Superior temporal gyrus (tissue), 1 donor: ENCODE measurements at regions not wholly inside any gene's neighbourhood (a gene's known extent, or its start where the extent isn't known, plus 50 kb on each side); places are given as distances from the start of the nearest gene placed in this dataset.
"Not testable (repeated sequence)": the region's sequence is repeated elsewhere in the genome, so short reads cannot be mapped to it uniquely, and the experiment has no call there.

Experiments
- DNase-seq: peaks from one replicate; pipeline ENCODE4 v3.0.0-alpha.2; 2016; ENCODE audit errors: extremely low spot score

GRCh38 chr21:10405331-10405730, 116.1 kb upstream of the TPTE start:
- DNase-seq = not testable (repeated sequence)

GRCh38 chr21:10409786-10410185, 111.6 kb upstream of the TPTE start:
- not testable (repeated sequence) for DNase-seq

GRCh38 chr21:10410354-10410929, 110.9 kb upstream of the TPTE start:
- not testable (repeated sequence) for DNase-seq

GRCh38 chr21:10411776-10412526, 109.4 kb upstream of the TPTE start:
- DNase-seq = not testable (repeated sequence)

GRCh38 chr21:10412928-10413246, 108.5 kb upstream of the TPTE start:
- DNase-seq = not testable (repeated sequence)

- DNase-seq = not testable (repeated sequence)
These were observed 107.9 kb upstream of the TPTE start for GRCh38 chr21:10413247-10414120.

GRCh38 chr21:10414121-10414924, 107.1 kb upstream of the TPTE start:
- not testable (repeated sequence) for DNase-seq

GRCh38 chr21:10414925-10415254, 106.5 kb upstream of the TPTE start:
- DNase-seq = not testable (repeated sequence)

GRCh38 chr21:10415456-10415855, 105.9 kb upstream of the TPTE start:
- not testable (repeated sequence) for DNase-seq

- not testable (repeated sequence) for DNase-seq
These were observed 105.5 kb upstream of the TPTE start for GRCh38 chr21:10415859-10416258.

GRCh38 chr21:10416691-10417447, 104.5 kb upstream of the TPTE start:
- DNase-seq = not testable (repeated sequence)

GRCh38 chr21:10417551-10418002, 103.8 kb upstream of the TPTE start:
- peak; percentile 46 for DNase-seq

- peak; percentile 15 for DNase-seq
These were observed 102.9 kb upstream of the TPTE start for GRCh38 chr21:10418250-10419048.

- not testable (repeated sequence) for DNase-seq
These were observed 100.2 kb upstream of the TPTE start for GRCh38 chr21:10421199-10421598.

GRCh38 chr21:10421601-10422000, 99.8 kb upstream of the TPTE start:
- not testable (repeated sequence) for DNase-seq

GRCh38 chr21:10424097-10424886, 97.1 kb upstream of the TPTE start:
- DNase-seq = peak; percentile 31

GRCh38 chr21:10424887-10425145, 96.6 kb upstream of the TPTE start:
- not testable (repeated sequence) for DNase-seq

GRCh38 chr21:10425856-10426255, 95.5 kb upstream of the TPTE start:
- DNase-seq = peak; percentile 40

- not testable (repeated sequence) for DNase-seq
These were observed 94.6 kb upstream of the TPTE start for GRCh38 chr21:10426812-10427211.
